PC-9 (cell line): ENCODE measurements at regions not wholly inside any gene's neighbourhood (a gene's known extent, or its start where the extent isn't known, plus 50 kb on each side); places are given as distances from the start of the nearest gene placed in this dataset.

ENCODE experiments used
- EZH2 ChIP-seq: fragments of 200-600 bp; sonication (generic); IDR thresholded peaks from 2 replicates; pipeline ENCODE4 v1.8.0; 2017; ENCODE audit warnings: antibody characterized with exemption, low read depth
- TF ChIP-seq, protein P1 (sequence below): fragments of 200-600 bp; sonication (generic); conservative IDR thresholded peaks from 2 replicates; pipeline ENCODE4 v1.6.1; 2017; ENCODE audit warnings: mixed run types, antibody characterized with exemption, mild to moderate bottlenecking, moderate library complexity

DNA sequence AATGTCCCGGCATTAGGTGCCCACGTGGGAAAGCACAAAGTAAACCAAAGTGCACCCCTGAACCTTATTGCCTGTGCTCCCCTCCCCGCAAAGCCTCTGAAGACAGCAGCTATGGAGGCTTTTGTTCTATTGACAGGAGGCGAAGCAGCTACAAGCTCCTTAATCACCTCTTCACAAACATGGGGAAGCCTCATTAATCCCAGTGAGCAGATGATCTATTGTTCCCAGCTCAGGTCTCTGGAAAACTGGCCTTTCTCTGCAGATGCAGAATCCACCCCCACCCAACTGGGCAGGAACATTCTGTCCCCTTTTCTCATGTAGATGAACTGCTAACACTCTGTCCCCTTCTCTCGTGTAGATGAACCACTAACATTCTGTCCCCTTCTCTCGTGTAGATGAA lies 190.5 kb upstream of the CSF3R start:
- TF ChIP-seq, protein P1, sequence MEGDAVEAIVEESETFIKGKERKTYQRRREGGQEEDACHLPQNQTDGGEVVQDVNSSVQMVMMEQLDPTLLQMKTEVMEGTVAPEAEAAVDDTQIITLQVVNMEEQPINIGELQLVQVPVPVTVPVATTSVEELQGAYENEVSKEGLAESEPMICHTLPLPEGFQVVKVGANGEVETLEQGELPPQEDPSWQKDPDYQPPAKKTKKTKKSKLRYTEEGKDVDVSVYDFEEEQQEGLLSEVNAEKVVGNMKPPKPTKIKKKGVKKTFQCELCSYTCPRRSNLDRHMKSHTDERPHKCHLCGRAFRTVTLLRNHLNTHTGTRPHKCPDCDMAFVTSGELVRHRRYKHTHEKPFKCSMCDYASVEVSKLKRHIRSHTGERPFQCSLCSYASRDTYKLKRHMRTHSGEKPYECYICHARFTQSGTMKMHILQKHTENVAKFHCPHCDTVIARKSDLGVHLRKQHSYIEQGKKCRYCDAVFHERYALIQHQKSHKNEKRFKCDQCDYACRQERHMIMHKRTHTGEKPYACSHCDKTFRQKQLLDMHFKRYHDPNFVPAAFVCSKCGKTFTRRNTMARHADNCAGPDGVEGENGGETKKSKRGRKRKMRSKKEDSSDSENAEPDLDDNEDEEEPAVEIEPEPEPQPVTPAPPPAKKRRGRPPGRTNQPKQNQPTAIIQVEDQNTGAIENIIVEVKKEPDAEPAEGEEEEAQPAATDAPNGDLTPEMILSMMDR: no peak
- no peak for TF ChIP-seq EZH2
